ENCODE measurements at regions not wholly inside any gene's neighbourhood (a gene's known extent, or its start where the extent isn't known, plus 50 kb on each side); places are given as distances from the start of the nearest gene placed in this dataset.

DNA sequence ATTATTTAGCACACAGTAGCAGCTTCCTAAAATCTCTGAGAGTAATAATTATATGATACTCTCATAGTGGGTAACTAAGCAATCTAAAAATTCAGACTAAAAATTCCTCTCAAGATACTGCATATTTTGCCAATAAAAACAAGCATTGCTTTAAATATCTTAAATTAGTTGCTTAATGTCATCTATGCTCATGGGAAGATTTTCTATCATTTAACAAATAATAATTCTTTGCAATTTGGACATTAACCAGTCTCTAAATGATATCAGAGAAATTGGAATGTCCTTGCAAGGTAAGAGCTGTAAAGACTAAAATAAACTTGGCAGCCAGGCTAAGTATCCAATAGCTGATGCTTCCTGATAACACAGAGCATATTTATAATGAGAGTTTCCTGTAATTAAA lies 221.8 kb downstream of the SNCAIP start:
- no peak overlapping the region for H3K4me3 ChIP-seq (ENCODE audit: control insufficient read depth in 2 of 3, extremely low read depth in 1 of 3, insufficient read depth in 2 of 3, low read depth in 1 of 3, low read length in 3 of 3)
- dilution Hi-C loops (cut with MboI; ENCODE audit: extremely low pct_ligation_motif_present, low sequenced_read_pairs) = no loop called here
- no peak overlapping the region for H2AFZ ChIP-seq (ENCODE audit: control insufficient read depth, low read length)
- no peak for FAIRE-seq
- H3K4me1 ChIP-seq (ENCODE audit: control insufficient read depth, extremely low read depth, insufficient read depth, low read length) = no peaks in the 10 kb centered on the region
- H3K9me1 ChIP-seq (ENCODE audit: control insufficient read depth, extremely low read depth, insufficient read depth, low read length) = no peaks in the 10 kb centered on the region
- H3K9ac ChIP-seq (ENCODE audit: control insufficient read depth, extremely low read depth, insufficient read depth, low read length) = no peak overlapping the region
- no peaks in the 10 kb centered on the region for H3K79me2 ChIP-seq (ENCODE audit: control insufficient read depth, insufficient read depth, low read length)
- no peaks in the 10 kb centered on the region for H3K36me3 ChIP-seq (ENCODE audit: control insufficient read depth in 2 of 2, extremely low read depth in 1 of 2, insufficient read depth in 2 of 2, low read length in 2 of 2)
- H3K27ac ChIP-seq (ENCODE audit: control insufficient read depth, insufficient read depth, low read length) = no peak overlapping the region
- no peaks in the 10 kb centered on the region for H3K9me3 ChIP-seq (ENCODE audit: control insufficient read depth, low read depth, low read length)
- DNase-seq (ENCODE audit: low read depth, low spot score) = no peak
- no peak for TF ChIP-seq EZH2 (IDR thresholded peaks at IDR 0.05; ENCODE audit: low read length)
- TF ChIP-seq, protein P1, sequence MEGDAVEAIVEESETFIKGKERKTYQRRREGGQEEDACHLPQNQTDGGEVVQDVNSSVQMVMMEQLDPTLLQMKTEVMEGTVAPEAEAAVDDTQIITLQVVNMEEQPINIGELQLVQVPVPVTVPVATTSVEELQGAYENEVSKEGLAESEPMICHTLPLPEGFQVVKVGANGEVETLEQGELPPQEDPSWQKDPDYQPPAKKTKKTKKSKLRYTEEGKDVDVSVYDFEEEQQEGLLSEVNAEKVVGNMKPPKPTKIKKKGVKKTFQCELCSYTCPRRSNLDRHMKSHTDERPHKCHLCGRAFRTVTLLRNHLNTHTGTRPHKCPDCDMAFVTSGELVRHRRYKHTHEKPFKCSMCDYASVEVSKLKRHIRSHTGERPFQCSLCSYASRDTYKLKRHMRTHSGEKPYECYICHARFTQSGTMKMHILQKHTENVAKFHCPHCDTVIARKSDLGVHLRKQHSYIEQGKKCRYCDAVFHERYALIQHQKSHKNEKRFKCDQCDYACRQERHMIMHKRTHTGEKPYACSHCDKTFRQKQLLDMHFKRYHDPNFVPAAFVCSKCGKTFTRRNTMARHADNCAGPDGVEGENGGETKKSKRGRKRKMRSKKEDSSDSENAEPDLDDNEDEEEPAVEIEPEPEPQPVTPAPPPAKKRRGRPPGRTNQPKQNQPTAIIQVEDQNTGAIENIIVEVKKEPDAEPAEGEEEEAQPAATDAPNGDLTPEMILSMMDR (optimal IDR thresholded peaks at IDR 0.05 in 1 of 3, IDR thresholded peaks at IDR 0.05 in 1 of 3, conservative IDR thresholded peaks at IDR 0.05 in 1 of 3; ENCODE audit: extremely low read depth in 1 of 3, insufficient read depth in 2 of 3, low read length in 3 of 3) = no peak
- H3K4me2 ChIP-seq (ENCODE audit: control insufficient read depth, extremely low read depth, insufficient read depth, low read depth, low read length) = no peak overlapping the region
- no peaks in the 10 kb centered on the region for H3K27me3 ChIP-seq (ENCODE audit: control insufficient read depth, extremely low read depth, insufficient read depth, low read length)
- no peaks in the 10 kb centered on the region for H4K20me1 ChIP-seq (ENCODE audit: control insufficient read depth, extremely low read depth, insufficient read depth, low read length)

DNA sequence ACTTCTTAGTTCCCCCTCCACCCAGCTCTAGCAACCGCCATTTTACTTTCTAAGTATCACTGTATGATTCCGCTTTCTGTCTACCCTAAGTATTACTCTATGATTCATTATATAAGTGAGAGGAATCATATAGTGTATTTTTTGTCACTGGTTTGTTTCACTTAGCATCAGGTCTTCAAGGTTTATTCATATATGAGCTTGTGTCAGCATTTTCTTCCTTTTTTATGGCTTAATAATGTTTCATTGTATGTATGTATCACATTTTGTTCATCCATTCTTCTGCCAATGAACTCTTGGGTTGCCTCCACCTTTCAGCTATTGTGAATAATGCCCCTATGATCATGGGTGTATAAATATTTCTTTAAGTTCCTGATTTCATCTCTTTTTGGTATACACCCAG lies 222.8 kb downstream of the SNCAIP start:
- TF ChIP-seq, protein P1 (optimal IDR thresholded peaks at IDR 0.05 in 1 of 3, IDR thresholded peaks at IDR 0.05 in 1 of 3, conservative IDR thresholded peaks at IDR 0.05 in 1 of 3; ENCODE audit: extremely low read depth in 1 of 3, insufficient read depth in 2 of 3, low read length in 3 of 3) = no peak
- TF ChIP-seq EZH2 (IDR thresholded peaks at IDR 0.05; ENCODE audit: low read length) = no peak
- dilution Hi-C loops (cut with MboI; ENCODE audit: extremely low pct_ligation_motif_present, low sequenced_read_pairs) = no loop called here
- Histone ChIP-seq H3K4me3 (ENCODE audit: control insufficient read depth in 2 of 3, extremely low read depth in 1 of 3, insufficient read depth in 2 of 3, low read depth in 1 of 3, low read length in 3 of 3) (no peak overlapping the region), H3K4me2 (ENCODE audit: control insufficient read depth, extremely low read depth, insufficient read depth, low read depth, low read length) (no peak overlapping the region), H3K9me1 (ENCODE audit: control insufficient read depth, extremely low read depth, insufficient read depth, low read length) (no peaks in the 10 kb centered on the region), H4K20me1 (ENCODE audit: control insufficient read depth, extremely low read depth, insufficient read depth, low read length) (no peaks in the 10 kb centered on the region), H3K79me2 (ENCODE audit: control insufficient read depth, insufficient read depth, low read length) (no peaks in the 10 kb centered on the region), H3K9ac (ENCODE audit: control insufficient read depth, extremely low read depth, insufficient read depth, low read length) (no peak overlapping the region), H3K27me3 (ENCODE audit: control insufficient read depth, extremely low read depth, insufficient read depth, low read length) (no peaks in the 10 kb centered on the region), H3K9me3 (ENCODE audit: control insufficient read depth, low read depth, low read length) (no peaks in the 10 kb centered on the region), H2AFZ (ENCODE audit: control insufficient read depth, low read length) (no peak overlapping the region), H3K27ac (ENCODE audit: control insufficient read depth, insufficient read depth, low read length) (no peak overlapping the region), H3K36me3 (ENCODE audit: control insufficient read depth in 2 of 2, extremely low read depth in 1 of 2, insufficient read depth in 2 of 2, low read length in 2 of 2) (no peaks in the 10 kb centered on the region), H3K4me1 (ENCODE audit: control insufficient read depth, extremely low read depth, insufficient read depth, low read length) (no peaks in the 10 kb centered on the region)
- DNase-seq (ENCODE audit: low read depth, low spot score) (no peak), FAIRE-seq (no peak)
